ENCODE measurements at regions not wholly inside any gene's neighbourhood (a gene's known extent, or its start where the extent isn't known, plus 50 kb on each side); places are given as distances from the start of the nearest gene placed in this dataset.

DNA sequence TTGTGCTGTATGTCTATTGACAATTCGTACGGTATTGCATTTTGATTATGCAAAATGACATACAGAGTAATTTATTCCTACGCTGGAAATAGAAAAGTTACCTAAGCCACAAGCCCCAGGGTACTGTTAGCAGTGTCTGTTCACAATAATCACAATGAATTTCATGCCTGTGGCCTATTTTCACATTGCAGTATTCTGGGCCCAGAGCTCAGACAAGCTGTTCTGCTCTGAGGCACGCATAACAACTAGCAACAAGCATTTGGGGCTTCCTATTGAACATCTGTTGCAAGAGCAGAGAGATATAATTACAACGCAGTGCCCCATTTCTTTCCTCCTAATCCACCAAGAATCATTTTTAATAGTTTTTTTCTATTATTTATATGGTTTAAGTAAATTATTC is 158.9 kb upstream of the SGCG start:
- H3K18ac ChIP-seq (ENCODE audit: insufficient read length, low read depth, low read length) = no peak overlapping the region
- H2BK12ac ChIP-seq (ENCODE audit: insufficient read length, low read depth, low read length) = no peak overlapping the region
- DNase-seq = no peak
- no peak overlapping the region for H4K5ac ChIP-seq (ENCODE audit: insufficient read length, low read depth, low read length)
- no peak overlapping the region for H2AFZ ChIP-seq (ENCODE audit: low read length)
- no peak overlapping the region for H2BK20ac ChIP-seq (ENCODE audit: low read depth, low read length, poor library complexity, severe bottlenecking)
- H3K79me1 ChIP-seq (ENCODE audit: insufficient read depth, low read depth, low read length, poor library complexity, severe bottlenecking) = no peaks in the 10 kb centered on the region
- H3K4me1 ChIP-seq (ENCODE audit: insufficient read depth, low read length) = no peaks in the 10 kb centered on the region
- H3K9ac ChIP-seq (ENCODE audit: extremely low read depth, insufficient read length, low read length) = no peak overlapping the region
- H4K8ac ChIP-seq (replicated peaks; ENCODE audit: insufficient read length, low read depth, low read length) = no peak overlapping the region
- no peak overlapping the region for H3K4me2 ChIP-seq (ENCODE audit: insufficient read depth, insufficient read length, low read length)
- no peak overlapping the region for H3K23ac ChIP-seq (ENCODE audit: insufficient read length, low read depth, low read length)
- H2BK5ac ChIP-seq (ENCODE audit: insufficient read length, low read length) = no peak overlapping the region
- no peaks in the 10 kb centered on the region for H3K27me3 ChIP-seq (ENCODE audit: insufficient read depth, low read length)
- no CpG with 5 or more reads among the region's 5 CpGs for WGBS (ENCODE audit: extremely low coverage, insufficient read length, low lambda C conversion rate)
- Mint-ChIP-seq H3K36me3 (ENCODE audit: insufficient read depth in 1 of 3, low read depth in 3 of 3) (no peaks in the 10 kb centered on the region), H3K4me1 (peaks cover 0 to 7% of the 10 kb centered on the region in 2 experiments; a peak in 3 of 4 replicates), H3K27ac (no peak overlapping the region), H3K27me3 (ENCODE audit: low read depth) (no peaks in the 10 kb centered on the region), H3K9me3 (no peaks in the 10 kb centered on the region; a peak in 1 of 5 replicates), H3K4me3 (no peak overlapping the region)
- no peaks in the 10 kb centered on the region for H3K23me2 ChIP-seq (ENCODE audit: insufficient read length, low read depth, low read length, poor library complexity, severe bottlenecking)
- H2BK15ac ChIP-seq (ENCODE audit: low read depth, low read length) = no peak overlapping the region
- TF ChIP-seq, protein P1, sequence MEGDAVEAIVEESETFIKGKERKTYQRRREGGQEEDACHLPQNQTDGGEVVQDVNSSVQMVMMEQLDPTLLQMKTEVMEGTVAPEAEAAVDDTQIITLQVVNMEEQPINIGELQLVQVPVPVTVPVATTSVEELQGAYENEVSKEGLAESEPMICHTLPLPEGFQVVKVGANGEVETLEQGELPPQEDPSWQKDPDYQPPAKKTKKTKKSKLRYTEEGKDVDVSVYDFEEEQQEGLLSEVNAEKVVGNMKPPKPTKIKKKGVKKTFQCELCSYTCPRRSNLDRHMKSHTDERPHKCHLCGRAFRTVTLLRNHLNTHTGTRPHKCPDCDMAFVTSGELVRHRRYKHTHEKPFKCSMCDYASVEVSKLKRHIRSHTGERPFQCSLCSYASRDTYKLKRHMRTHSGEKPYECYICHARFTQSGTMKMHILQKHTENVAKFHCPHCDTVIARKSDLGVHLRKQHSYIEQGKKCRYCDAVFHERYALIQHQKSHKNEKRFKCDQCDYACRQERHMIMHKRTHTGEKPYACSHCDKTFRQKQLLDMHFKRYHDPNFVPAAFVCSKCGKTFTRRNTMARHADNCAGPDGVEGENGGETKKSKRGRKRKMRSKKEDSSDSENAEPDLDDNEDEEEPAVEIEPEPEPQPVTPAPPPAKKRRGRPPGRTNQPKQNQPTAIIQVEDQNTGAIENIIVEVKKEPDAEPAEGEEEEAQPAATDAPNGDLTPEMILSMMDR (conservative IDR thresholded peaks at IDR 0.05) = no peak
- H3K14ac ChIP-seq (ENCODE audit: insufficient read depth, low read length) = no peak overlapping the region
- no peaks in the 10 kb centered on the region for H3K79me2 ChIP-seq (ENCODE audit: insufficient read depth, low read length)
- no peak overlapping the region for H3K4ac ChIP-seq (ENCODE audit: low read depth, low read length)
- peaks cover 2% of the 10 kb centered on the region for H4K20me1 ChIP-seq (ENCODE audit: control insufficient read depth, insufficient read depth, insufficient read length)
- H4K91ac ChIP-seq (ENCODE audit: insufficient read length, low read depth, low read length) = no peak overlapping the region
- H3T11ph ChIP-seq (ENCODE audit: low read length) = no peak overlapping the region
- no peak overlapping the region for H2AK5ac ChIP-seq (ENCODE audit: insufficient read length, low read length)
- no peak overlapping the region for H2BK120ac ChIP-seq (ENCODE audit: low read depth, low read length, poor library complexity, severe bottlenecking)
- H3K9me3 ChIP-seq (ENCODE audit: control insufficient read depth, low read depth, low read length) = no peaks in the 10 kb centered on the region
- no peak overlapping the region for H3K56ac ChIP-seq (ENCODE audit: insufficient read length, low read depth, low read length)
- no peak overlapping the region for H3K27ac ChIP-seq (ENCODE audit: insufficient read length, low read depth, low read length)
